Liver (tissue), 8 donors: ENCODE measurements at regions not wholly inside any gene's neighbourhood (a gene's known extent, or its start where the extent isn't known, plus 50 kb on each side); places are given as distances from the start of the nearest gene placed in this dataset.

Experiments used
- DNase-seq: peaks from one replicate; pipeline ENCODE4 v3.0.0-alpha.2; 2017; ENCODE audit warnings: low spot score
- H3K27ac ChIP-seq, 2 donors: one replicate each; pipeline ENCODE4 v1.7.0; 2013; ENCODE audit warnings: inconsistent platforms in 2 of 2, low read length in 2 of 2, control low read depth in 1 of 2, low read depth in 1 of 2, mild to moderate bottlenecking in 1 of 2
- H3K27me3 ChIP-seq, 4 donors: one replicate each; pipeline versions ENCODE4 v1.6.1 to v1.7.0; 2013; ENCODE audit warnings: low read length in 3 of 4, inconsistent platforms in 1 of 4, mild to moderate bottlenecking in 1 of 4, moderate library complexity in 1 of 4; ENCODE audit not compliant: control insufficient read depth in 4 of 4, insufficient read depth in 4 of 4
- H3K36me3 ChIP-seq, 4 donors: one replicate each; pipeline versions ENCODE4 v1.6.1 to v1.7.0; 2013; ENCODE audit warnings: low read length in 3 of 4, mild to moderate bottlenecking in 3 of 4, low read depth in 1 of 4, moderate library complexity in 1 of 4; ENCODE audit not compliant: control insufficient read depth in 4 of 4, insufficient read depth in 3 of 4
- H3K4me1 ChIP-seq, 4 donors: one replicate each; pipeline versions ENCODE4 v1.6.1 to v1.7.0; 2013; ENCODE audit warnings: low read length in 3 of 4, mild to moderate bottlenecking in 3 of 4, moderate library complexity in 1 of 4; ENCODE audit not compliant: control insufficient read depth in 4 of 4, insufficient read depth in 4 of 4
- H3K4me3 ChIP-seq, 3 donors: one replicate each; pipeline versions ENCODE4 v1.6.1 to v1.7.0; 2013; ENCODE audit warnings: low read length in 3 of 3, control low read depth in 1 of 3, low read depth in 1 of 3, mild to moderate bottlenecking in 1 of 3
- H3K9ac ChIP-seq, 2 donors: one replicate each; pipeline ENCODE4 v1.7.0; 2013; ENCODE audit warnings: low read length in 2 of 2, mild to moderate bottlenecking in 2 of 2, moderate library complexity in 2 of 2, control low read depth in 1 of 2, low read depth in 1 of 2
- H3K9me3 ChIP-seq, 4 donors: one replicate each; pipeline versions ENCODE4 v1.6.1 to v1.7.0; 2013; ENCODE audit warnings: low read length in 3 of 4; ENCODE audit not compliant: control insufficient read depth in 4 of 4
- ATF3 ChIP-seq: IDR thresholded peaks from 2 replicates; pipeline ENCODE4 v1.6.1; 2016; ENCODE audit warnings: antibody characterized with exemption
- EGR1 ChIP-seq, 2 donors: IDR thresholded peaks; 2 replicates each; pipeline ENCODE4 v1.6.1; 2016 to 2018; ENCODE audit warnings: antibody characterized with exemption in 2 of 2, low read depth in 2 of 2
- FOXA1 ChIP-seq: IDR thresholded peaks from 2 replicates; pipeline ENCODE4 v1.6.1; 2016; ENCODE audit warnings: antibody characterized with exemption
- FOXA2 ChIP-seq: IDR thresholded peaks from 2 replicates; pipeline ENCODE4 v1.6.1; 2016; ENCODE audit warnings: antibody characterized with exemption
- GABPA ChIP-seq, 2 donors: IDR thresholded peaks in 1 of 2; conservative IDR thresholded peaks in 1 of 2; 2 replicates each; pipeline ENCODE4 v1.6.1; 2016; ENCODE audit warnings: antibody characterized with exemption in 2 of 2, mild to moderate bottlenecking in 1 of 2, moderate library complexity in 1 of 2
- HNF4A ChIP-seq, 2 donors: conservative IDR thresholded peaks; 2 replicates each; pipeline ENCODE4 v1.6.1; 2016; ENCODE audit warnings: antibody characterized with exemption in 2 of 2, mild to moderate bottlenecking in 2 of 2
- HNF4G ChIP-seq: IDR thresholded peaks from 2 replicates; pipeline ENCODE4 v1.6.1; 2016; ENCODE audit warnings: antibody characterized with exemption
- JUND ChIP-seq, 2 donors: IDR thresholded peaks; 2 replicates each; pipeline ENCODE4 v1.6.1; 2016; ENCODE audit warnings: antibody characterized with exemption in 2 of 2
- MAX ChIP-seq: IDR thresholded peaks from 2 replicates; pipeline ENCODE4 v1.6.1; 2016; ENCODE audit warnings: antibody characterized with exemption
- NR2F2 ChIP-seq: IDR thresholded peaks from 2 replicates; pipeline ENCODE4 v1.6.1; 2016; ENCODE audit warnings: antibody characterized with exemption
- RAD21 ChIP-seq, 2 donors: IDR thresholded peaks; 2 replicates each; pipeline ENCODE4 v1.6.1; 2016; ENCODE audit warnings: antibody characterized with exemption in 2 of 2, mild to moderate bottlenecking in 2 of 2
- RXRA ChIP-seq, 2 donors: IDR thresholded peaks; 2 replicates each; pipeline ENCODE4 v1.6.1; 2017 to 2018; ENCODE audit warnings: antibody characterized with exemption in 2 of 2, mild to moderate bottlenecking in 1 of 2
- SP1 ChIP-seq: IDR thresholded peaks from 2 replicates; pipeline ENCODE4 v1.6.1; 2018; ENCODE audit warnings: antibody characterized with exemption, mild to moderate bottlenecking
- TAF1 ChIP-seq: conservative IDR thresholded peaks from 2 replicates; pipeline ENCODE4 v1.6.1; 2016; ENCODE audit warnings: antibody characterized with exemption, mild to moderate bottlenecking
- YY1 ChIP-seq: IDR thresholded peaks from 2 replicates; pipeline ENCODE4 v1.6.1; 2016; ENCODE audit warnings: antibody characterized with exemption, mild to moderate bottlenecking
- ZBTB33 ChIP-seq: IDR thresholded peaks from 2 replicates; pipeline ENCODE4 v1.6.1; 2016; ENCODE audit warnings: antibody characterized with exemption
- WGBS: extraction: QIAGEN DNeasy Blood & Tissue Kit; methylation state at CpG from one replicate; pipeline ENCODE4 v1.1.7; 2013; 5-methylcytosine and 5-hydroxymethylcytosine counted together
- TF ChIP-seq, protein P1 (sequence below): IDR thresholded peaks from 2 replicates; pipeline ENCODE4 v1.6.1; 2016; ENCODE audit warnings: antibody characterized with exemption, mild to moderate bottlenecking
- TF ChIP-seq, protein P2 (sequence below): fragments of 150-350 bp; IDR thresholded peaks from 2 replicates; pipeline ENCODE4 v1.5.1; 2017; ENCODE audit warnings: improper control_type of control experiment, low read depth, low read length; ENCODE audit not compliant: missing input control
- donor health status: healthy.
- donor health status: healthy.
- donor health status: healthy.
- donor health status: healthy.
- donor health status: healthy.

- 41% methylated on average over 2 of the region's 2 CpGs for WGBS
- H3K36me3 ChIP-seq = no peaks in the 10 kb centered on the region
- H3K9me3 ChIP-seq = no peaks in the 10 kb centered on the region
- H3K27me3 ChIP-seq = no peaks in the 10 kb centered on the region
- H3K9ac ChIP-seq = no peak overlapping the region
- no peak for DNase-seq
- H3K4me1 ChIP-seq = peaks cover 9 to 42% (median 31%) of the 10 kb centered on the region in 4 donors
- H3K27ac ChIP-seq = peak overlapping the region; percentile 71 to 81
- TF ChIP-seq ZBTB33 = peak; percentile 54
- TF ChIP-seq HNF4G = peak; percentile 10
- peak; percentile 65 for TF ChIP-seq SP1
- TF ChIP-seq, protein P1, sequence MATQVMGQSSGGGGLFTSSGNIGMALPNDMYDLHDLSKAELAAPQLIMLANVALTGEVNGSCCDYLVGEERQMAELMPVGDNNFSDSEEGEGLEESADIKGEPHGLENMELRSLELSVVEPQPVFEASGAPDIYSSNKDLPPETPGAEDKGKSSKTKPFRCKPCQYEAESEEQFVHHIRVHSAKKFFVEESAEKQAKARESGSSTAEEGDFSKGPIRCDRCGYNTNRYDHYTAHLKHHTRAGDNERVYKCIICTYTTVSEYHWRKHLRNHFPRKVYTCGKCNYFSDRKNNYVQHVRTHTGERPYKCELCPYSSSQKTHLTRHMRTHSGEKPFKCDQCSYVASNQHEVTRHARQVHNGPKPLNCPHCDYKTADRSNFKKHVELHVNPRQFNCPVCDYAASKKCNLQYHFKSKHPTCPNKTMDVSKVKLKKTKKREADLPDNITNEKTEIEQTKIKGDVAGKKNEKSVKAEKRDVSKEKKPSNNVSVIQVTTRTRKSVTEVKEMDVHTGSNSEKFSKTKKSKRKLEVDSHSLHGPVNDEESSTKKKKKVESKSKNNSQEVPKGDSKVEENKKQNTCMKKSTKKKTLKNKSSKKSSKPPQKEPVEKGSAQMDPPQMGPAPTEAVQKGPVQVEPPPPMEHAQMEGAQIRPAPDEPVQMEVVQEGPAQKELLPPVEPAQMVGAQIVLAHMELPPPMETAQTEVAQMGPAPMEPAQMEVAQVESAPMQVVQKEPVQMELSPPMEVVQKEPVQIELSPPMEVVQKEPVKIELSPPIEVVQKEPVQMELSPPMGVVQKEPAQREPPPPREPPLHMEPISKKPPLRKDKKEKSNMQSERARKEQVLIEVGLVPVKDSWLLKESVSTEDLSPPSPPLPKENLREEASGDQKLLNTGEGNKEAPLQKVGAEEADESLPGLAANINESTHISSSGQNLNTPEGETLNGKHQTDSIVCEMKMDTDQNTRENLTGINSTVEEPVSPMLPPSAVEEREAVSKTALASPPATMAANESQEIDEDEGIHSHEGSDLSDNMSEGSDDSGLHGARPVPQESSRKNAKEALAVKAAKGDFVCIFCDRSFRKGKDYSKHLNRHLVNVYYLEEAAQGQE = peak; percentile 11
- no peak for TF ChIP-seq TAF1
- peak; percentile 43 for TF ChIP-seq YY1
- no peak for TF ChIP-seq GABPA (IDR thresholded peaks at IDR 0.05 in 1 of 2, conservative IDR thresholded peaks at IDR 0.05 in 1 of 2)
- TF ChIP-seq MAX = peak; percentile 69
- no peak for TF ChIP-seq NR2F2
- peak; percentile 95 for TF ChIP-seq FOXA1
- TF ChIP-seq RAD21 (IDR thresholded peaks at IDR 0.05) = peak in 1 of 2 donors; percentile 8
- peak in 1 of 2 donors; percentile 21 for TF ChIP-seq JUND (IDR thresholded peaks at IDR 0.05)
- peak in 1 of 2 donors; percentile 24 for TF ChIP-seq EGR1 (IDR thresholded peaks at IDR 0.05; ENCODE audit: low read depth in 2 of 2)
- peak in 1 of 2 donors; percentile 54 for TF ChIP-seq HNF4A (conservative IDR thresholded peaks at IDR 0.05)
- TF ChIP-seq ATF3 = peak; percentile 51
- peak; percentile 31 to 59 for TF ChIP-seq RXRA (IDR thresholded peaks at IDR 0.05)
- TF ChIP-seq, protein P2, sequence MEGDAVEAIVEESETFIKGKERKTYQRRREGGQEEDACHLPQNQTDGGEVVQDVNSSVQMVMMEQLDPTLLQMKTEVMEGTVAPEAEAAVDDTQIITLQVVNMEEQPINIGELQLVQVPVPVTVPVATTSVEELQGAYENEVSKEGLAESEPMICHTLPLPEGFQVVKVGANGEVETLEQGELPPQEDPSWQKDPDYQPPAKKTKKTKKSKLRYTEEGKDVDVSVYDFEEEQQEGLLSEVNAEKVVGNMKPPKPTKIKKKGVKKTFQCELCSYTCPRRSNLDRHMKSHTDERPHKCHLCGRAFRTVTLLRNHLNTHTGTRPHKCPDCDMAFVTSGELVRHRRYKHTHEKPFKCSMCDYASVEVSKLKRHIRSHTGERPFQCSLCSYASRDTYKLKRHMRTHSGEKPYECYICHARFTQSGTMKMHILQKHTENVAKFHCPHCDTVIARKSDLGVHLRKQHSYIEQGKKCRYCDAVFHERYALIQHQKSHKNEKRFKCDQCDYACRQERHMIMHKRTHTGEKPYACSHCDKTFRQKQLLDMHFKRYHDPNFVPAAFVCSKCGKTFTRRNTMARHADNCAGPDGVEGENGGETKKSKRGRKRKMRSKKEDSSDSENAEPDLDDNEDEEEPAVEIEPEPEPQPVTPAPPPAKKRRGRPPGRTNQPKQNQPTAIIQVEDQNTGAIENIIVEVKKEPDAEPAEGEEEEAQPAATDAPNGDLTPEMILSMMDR = no peak
- TF ChIP-seq FOXA2 = peak; percentile 93
- H3K4me3 ChIP-seq = peak overlapping the region in 1 of 3 donors; percentile 6
These were observed 246.9 kb downstream of the PTTG2 start for GRCh38 chr4:38207110-38207457.
